Activated CD4-positive, alpha-beta T cell treated with anti-CD3 and anti-CD28 coated beads, Interleukin-2, amount 50 U/mL, for 16 hours (primary cell): ENCODE measurements at regions not wholly inside any gene's neighbourhood (a gene's known extent, or its start where the extent isn't known, plus 50 kb on each side); places are given as distances from the start of the nearest gene placed in this dataset.

Experiments
- DNase-seq: peaks from one replicate; pipeline ENCODE4 v3.0.0-alpha.2; 2020

DNA sequence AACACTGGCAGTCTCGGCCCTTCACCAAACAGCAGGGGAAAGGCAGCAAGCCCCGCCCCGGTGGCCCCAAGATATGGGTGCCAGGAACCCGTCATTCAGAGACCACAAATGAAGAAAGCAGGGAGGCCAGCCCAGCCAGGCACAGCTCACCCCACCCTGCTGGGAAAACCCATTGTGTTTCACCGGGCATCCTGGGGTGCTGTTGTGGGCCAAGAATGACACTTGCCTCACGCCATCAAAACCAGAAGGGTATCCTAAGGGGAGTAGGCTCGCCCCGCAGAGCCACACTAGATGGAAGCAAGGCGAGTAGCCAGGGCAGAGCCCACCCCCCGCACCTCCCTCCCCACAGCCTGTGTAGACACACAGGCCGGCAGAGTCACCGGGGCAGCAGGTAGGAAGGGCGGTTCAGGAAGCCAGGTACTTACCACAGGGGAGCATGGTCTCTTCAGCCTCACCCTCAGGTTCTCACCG, 72.5 kb upstream of the KCNMA1 start:
- DNase-seq: peak; percentile 73

- no peak for DNase-seq
Measured at GRCh38 chr10:77707570-77707969, 70.0 kb upstream of the KCNMA1 start.

- DNase-seq: peak; percentile 30
Measured at GRCh38 chr10:77702166-77702565, 64.6 kb upstream of the KCNMA1 start.

GRCh38 chr10:77700086-77700485, 62.5 kb upstream of the KCNMA1 start:
- no peak for DNase-seq

- DNase-seq: no peak
Measured at GRCh38 chr10:77699080-77699645, 61.6 kb upstream of the KCNMA1 start.

DNA sequence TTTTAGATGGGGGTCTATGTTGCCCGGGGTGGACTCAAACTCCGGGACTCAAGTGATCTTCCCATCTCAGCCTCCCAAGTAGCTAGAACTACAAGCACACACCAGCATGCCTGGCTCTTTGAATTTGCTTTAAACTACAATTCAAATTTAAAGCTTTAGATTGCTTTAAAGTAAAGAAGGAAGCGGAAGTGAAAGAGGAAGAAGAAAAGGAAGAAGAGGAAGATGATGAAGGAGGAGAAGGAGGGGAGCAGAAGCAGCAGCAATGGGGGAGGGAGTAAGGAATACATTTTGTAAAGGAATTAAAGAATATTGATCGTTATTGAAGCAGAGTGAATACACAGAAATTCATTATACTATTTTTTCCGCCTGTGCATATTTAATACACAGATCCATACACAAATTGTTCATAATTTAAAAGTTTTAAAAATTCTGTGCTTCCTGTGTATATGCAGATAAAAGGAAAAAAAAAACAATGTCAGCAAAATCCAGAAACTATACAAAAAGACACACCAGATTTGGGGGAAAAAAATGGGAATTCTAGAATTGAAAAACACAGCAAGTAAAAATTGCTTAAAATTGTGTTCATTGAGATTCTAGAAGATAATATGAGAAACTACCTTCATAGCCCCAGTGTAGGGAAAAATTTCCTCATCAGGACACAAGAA, 60.8 kb upstream of the KCNMA1 start:
- no peak for DNase-seq

GRCh38 chr10:77696584-77696983, 59.0 kb upstream of the KCNMA1 start:
- DNase-seq: no peak

DNA sequence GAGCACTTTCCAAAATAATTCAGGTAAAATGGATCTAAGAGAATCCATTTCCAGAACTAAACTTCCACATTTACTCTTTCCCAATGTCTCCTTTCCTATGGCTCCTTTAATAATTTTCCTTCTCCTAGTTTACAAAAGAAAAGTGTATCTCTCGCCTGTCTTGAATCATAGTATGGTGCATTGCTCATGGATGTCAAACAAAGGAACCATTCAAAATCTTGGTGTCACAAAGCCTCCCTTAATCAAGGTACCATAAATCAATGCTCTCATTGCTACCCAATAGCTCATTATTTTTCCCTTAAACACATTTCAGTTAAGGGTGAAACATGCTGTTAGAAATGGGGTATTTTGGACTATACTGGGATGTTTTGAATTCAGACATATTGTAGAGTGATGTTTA, 57.6 kb upstream of the KCNMA1 start:
- no peak for DNase-seq

- DNase-seq: no peak
Measured at GRCh38 chr10:77692782-77693181, 55.2 kb upstream of the KCNMA1 start.

DNA sequence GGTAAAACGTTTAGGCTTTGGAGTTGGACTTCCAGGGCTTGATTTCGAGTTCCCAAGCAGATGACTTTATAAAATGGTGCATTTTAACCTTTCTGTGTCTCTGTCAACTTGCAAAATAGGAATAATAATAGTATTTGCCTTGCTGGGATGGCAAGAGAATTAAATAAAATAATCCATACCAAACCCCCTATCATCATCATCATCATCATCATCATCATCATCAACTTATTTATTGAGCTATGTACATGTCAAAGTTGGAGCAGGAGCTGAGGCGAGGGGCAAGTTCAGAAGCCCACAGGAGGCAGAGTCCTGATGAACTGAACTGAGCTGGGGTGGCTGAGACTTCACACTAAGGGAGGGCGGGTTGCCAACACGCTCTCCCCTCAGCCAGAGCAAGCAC, 51.7 kb upstream of the KCNMA1 start:
- DNase-seq: no peak

DNA sequence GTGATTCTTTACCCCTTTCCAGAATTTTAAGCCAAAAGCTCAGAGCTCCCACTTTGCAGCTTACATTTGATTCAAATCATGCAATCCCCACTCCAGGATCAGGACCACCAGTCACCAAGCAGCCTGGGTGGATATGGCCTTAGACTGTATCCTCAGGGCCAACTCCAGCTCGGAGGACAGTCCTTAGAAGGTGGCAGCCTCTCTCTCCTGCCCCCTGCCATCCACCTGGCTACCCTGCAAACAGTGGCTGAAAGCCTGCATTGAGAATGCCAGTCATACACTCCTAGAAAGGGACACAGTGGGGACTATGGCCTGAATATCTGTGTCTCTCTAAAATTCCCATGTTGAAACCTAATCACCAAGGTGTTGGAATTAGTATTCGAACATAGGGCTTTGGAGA, 50.0 kb upstream of the KCNMA1 start:
- no peak for DNase-seq
